ENCODE measurements at regions not wholly inside any gene's neighbourhood (a gene's known extent, or its start where the extent isn't known, plus 50 kb on each side); places are given as distances from the start of the nearest gene placed in this dataset.
"Not testable (repeated sequence)": the region's sequence is repeated elsewhere in the genome, so short reads cannot be mapped to it uniquely, and the experiment has no call there.

DNA sequence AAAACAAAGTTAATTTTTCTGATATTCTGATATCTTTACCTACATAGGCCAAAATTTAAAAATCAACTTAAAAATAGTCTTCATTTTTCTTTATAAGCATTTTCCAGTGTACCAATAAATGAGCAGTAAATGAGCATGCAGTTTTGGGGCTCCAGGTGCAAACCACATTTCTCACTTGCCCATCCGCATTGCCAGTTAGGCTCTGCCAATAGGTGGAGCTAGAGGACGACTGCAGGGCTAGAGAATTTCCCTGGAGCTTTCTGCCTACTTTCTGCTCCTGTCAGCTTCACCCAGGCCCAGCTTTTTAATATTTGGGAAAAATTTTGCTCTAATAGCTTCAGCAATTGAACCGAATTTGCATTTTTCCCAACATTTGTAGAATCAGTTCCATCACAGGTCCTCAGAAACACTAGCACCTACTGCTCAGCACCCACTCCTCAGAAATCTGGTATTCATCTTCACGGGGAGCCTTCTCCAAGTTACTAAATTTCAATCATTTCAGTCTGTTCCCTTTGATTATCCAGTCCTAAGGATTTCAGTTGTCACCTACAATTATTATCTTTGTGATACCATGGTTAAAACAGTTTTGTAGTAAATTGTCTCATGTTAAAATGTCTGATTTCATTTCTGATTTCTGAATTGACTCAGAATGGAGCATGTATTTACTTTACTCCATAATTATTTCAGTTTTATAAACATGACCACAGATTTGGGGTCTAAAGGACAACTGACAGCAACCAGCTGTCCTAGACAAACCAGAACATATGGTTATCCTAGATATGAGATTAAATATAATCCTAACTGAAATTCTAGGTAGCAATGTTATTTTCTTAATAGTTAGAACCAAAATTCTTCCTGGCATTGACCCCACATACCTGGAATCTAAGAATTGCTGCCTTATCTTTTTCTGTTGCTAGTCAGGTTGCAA, 104.6 kb upstream of the FAM174A start:
- no peak for TF ChIP-seq POLR2AphosphoS5 (IDR thresholded peaks at IDR 0.05; ENCODE audit: low read depth, low read length)
- no peak for TF ChIP-seq TAF1 (IDR thresholded peaks at IDR 0.05; ENCODE audit: borderline replicate concordance, low read depth, low read length)
- TF ChIP-seq POLR2A (IDR thresholded peaks at IDR 0.05; ENCODE audit: low read depth, low read length), result no peak
- DNase-seq (ENCODE audit: insufficient read length) (no peak), FAIRE-seq (peak; percentile 38)

GRCh38 chr5:100424787-100425186, 110.4 kb upstream of the FAM174A start:
- DNase-seq (ENCODE audit: insufficient read length) (no peak), FAIRE-seq (no peak)
- TF ChIP-seq POLR2AphosphoS5 (IDR thresholded peaks at IDR 0.05; ENCODE audit: low read depth, low read length) (no peak), POLR2A (IDR thresholded peaks at IDR 0.05; ENCODE audit: low read depth, low read length) (no peak), TAF1 (IDR thresholded peaks at IDR 0.05; ENCODE audit: borderline replicate concordance, low read depth, low read length) (no peak)

DNA sequence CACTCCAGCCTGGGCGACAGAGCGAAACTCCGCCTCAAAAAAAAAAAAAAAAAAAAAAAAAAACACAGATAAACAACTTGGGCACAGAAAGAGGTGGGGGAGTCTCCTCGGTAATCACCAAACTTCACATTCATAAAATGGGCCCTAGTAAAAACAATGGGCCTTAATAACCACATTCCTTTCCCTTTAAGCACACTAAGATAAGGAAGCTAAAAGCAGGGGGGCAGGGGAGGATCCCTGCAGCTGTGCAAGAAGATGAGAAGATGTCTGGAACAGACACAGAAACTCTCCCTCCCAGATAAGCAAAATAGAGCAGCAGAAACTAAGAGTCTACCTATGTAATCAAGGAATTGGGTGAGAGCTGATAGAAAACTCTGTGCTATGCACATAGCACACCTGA, 111.2 kb upstream of the FAM174A start:
- DNase-seq (ENCODE audit: insufficient read length) (no peak), FAIRE-seq (no peak)
- no peak for TF ChIP-seq TAF1 (IDR thresholded peaks at IDR 0.05; ENCODE audit: borderline replicate concordance, low read depth, low read length)
- TF ChIP-seq POLR2A (IDR thresholded peaks at IDR 0.05; ENCODE audit: low read depth, low read length), result no peak

- no peak for FAIRE-seq
- TF ChIP-seq TAF1 (IDR thresholded peaks at IDR 0.05; ENCODE audit: borderline replicate concordance, low read depth, low read length), result no peak
- no peak for TF ChIP-seq POLR2AphosphoS5 (IDR thresholded peaks at IDR 0.05; ENCODE audit: low read depth, low read length)
- TF ChIP-seq POLR2A (IDR thresholded peaks at IDR 0.05; ENCODE audit: low read depth, low read length), result no peak
- no peak for DNase-seq (ENCODE audit: insufficient read length)
Observed at GRCh38 chr5:100423330-100423729, 111.8 kb upstream of the FAM174A start.

DNA sequence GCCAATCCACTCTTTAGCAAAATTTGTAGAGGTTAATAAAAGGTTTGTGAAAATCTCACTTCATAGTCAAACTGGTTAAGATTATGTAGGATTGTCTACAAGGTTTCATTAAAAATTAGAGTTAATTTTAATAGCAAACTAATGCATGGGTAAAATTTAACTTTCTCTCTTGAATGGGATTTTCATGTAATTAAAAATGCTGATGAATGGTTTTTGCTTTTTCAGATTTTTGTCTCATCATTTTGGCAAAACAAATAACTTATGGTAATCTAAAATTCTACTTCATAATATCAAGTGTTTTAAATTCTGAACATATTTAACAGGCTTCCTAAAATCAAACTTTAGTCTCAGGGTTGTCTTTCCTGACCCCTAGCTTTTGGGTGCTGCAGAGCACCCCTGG, 113.8 kb upstream of the FAM174A start:
- no peak for FAIRE-seq
- TF ChIP-seq TAF1 (IDR thresholded peaks at IDR 0.05; ENCODE audit: borderline replicate concordance, low read depth, low read length) (no peak), POLR2A (IDR thresholded peaks at IDR 0.05; ENCODE audit: low read depth, low read length) (no peak), POLR2AphosphoS5 (IDR thresholded peaks at IDR 0.05; ENCODE audit: low read depth, low read length) (no peak)

GRCh38 chr5:100418231-100418630, 116.9 kb upstream of the FAM174A start:
- no peak for FAIRE-seq
- no peak for TF ChIP-seq POLR2AphosphoS5 (IDR thresholded peaks at IDR 0.05; ENCODE audit: low read depth, low read length)
- TF ChIP-seq TAF1 (IDR thresholded peaks at IDR 0.05; ENCODE audit: borderline replicate concordance, low read depth, low read length), result no peak
- no peak for TF ChIP-seq POLR2A (IDR thresholded peaks at IDR 0.05; ENCODE audit: low read depth, low read length)
- DNase-seq (ENCODE audit: insufficient read length), result no peak

More for the DNA sequence above, 113.8 kb upstream of the FAM174A start:
- DNase-seq (ENCODE audit: insufficient read length), result no peak

DNA sequence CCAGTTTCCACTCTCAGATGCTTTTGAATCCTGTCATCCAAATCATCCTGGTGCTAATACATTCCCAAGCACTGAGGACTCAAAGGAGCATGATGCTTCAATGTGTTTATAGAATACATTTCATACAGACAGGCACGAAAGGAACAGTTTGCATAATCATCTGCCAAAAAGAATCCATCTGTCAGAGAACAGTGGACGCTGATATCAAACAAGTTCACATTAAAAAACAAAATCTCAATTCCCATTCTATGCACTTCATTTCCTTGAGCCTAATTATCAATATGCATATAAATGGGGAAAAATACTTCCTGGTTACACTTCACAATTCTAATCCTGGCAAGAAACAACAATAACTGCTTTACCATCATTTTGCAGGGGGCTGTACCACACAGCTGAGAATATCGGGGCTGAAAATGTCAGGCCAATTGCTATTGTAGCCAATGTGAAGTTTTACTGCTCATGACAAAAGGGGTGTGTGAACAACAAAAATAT, 125.5 kb upstream of the FAM174A start:
- no peak for DNase-seq (ENCODE audit: insufficient read length)
- TF ChIP-seq TAF1 (IDR thresholded peaks at IDR 0.05; ENCODE audit: borderline replicate concordance, low read depth, low read length) (no peak), POLR2A (IDR thresholded peaks at IDR 0.05; ENCODE audit: low read depth, low read length) (no peak), POLR2AphosphoS5 (IDR thresholded peaks at IDR 0.05; ENCODE audit: low read depth, low read length) (no peak)
- FAIRE-seq, result no peak

DNA sequence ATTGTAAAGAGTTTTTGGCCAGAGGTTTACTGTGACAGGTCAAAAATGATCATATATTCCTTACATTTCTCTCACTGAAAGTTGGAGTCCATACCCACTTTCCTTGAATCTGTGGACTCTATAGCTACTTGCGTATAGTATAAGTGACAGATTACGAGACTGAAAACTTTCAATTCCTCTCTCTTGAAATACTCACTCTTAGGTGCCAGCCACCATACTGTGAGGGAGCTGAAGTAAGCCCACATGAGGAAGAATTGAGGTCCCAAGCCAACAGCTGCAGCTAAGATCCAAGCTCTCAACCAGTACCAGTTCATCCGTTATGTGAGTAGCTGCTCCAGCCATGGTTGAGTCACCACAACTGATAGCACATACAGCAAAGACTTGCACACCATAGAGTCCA, 128.1 kb upstream of the FAM174A start:
- DNase-seq (ENCODE audit: insufficient read length), result no peak
- TF ChIP-seq TAF1 (IDR thresholded peaks at IDR 0.05; ENCODE audit: borderline replicate concordance, low read depth, low read length), result no peak
- TF ChIP-seq POLR2AphosphoS5 (IDR thresholded peaks at IDR 0.05; ENCODE audit: low read depth, low read length), result no peak
- no peak for TF ChIP-seq POLR2A (IDR thresholded peaks at IDR 0.05; ENCODE audit: low read depth, low read length)
- FAIRE-seq, result no peak

DNA sequence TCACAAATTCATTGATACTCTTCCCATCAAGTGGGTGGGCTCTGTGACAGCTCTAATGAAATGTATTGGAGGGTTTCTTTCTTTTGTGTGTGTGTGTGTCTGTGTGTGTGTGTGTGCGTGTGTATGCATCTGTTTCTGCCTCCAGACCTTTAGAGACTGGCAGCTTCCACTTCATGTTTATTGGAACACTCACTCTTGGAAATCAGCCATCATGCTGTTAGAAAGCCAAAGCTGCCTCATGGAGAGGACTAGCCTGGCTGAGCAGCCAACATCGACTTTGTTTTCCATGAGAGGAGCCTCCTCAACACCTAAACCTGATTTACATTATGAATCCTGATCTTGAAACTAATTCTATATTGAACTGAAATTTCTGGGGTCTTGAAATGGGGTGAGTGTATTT, 128.5 kb upstream of the FAM174A start:
- DNase-seq (ENCODE audit: insufficient read length) (no peak), FAIRE-seq (peak; percentile 5)
- TF ChIP-seq POLR2AphosphoS5 (IDR thresholded peaks at IDR 0.05; ENCODE audit: low read depth, low read length), result no peak
- TF ChIP-seq POLR2A (IDR thresholded peaks at IDR 0.05; ENCODE audit: low read depth, low read length), result no peak
- TF ChIP-seq TAF1 (IDR thresholded peaks at IDR 0.05; ENCODE audit: borderline replicate concordance, low read depth, low read length), result no peak

- no peak for FAIRE-seq
- no peak for TF ChIP-seq TAF1 (IDR thresholded peaks at IDR 0.05; ENCODE audit: borderline replicate concordance, low read depth, low read length)
- TF ChIP-seq POLR2A (IDR thresholded peaks at IDR 0.05; ENCODE audit: low read depth, low read length), result no peak
- no peak for TF ChIP-seq POLR2AphosphoS5 (IDR thresholded peaks at IDR 0.05; ENCODE audit: low read depth, low read length)
- no peak for DNase-seq (ENCODE audit: insufficient read length)
Observed at GRCh38 chr5:100402071-100402470, 133.1 kb upstream of the FAM174A start.

- FAIRE-seq, result no peak
- no peak for TF ChIP-seq POLR2AphosphoS5 (IDR thresholded peaks at IDR 0.05; ENCODE audit: low read depth, low read length)
- TF ChIP-seq TAF1 (IDR thresholded peaks at IDR 0.05; ENCODE audit: borderline replicate concordance, low read depth, low read length), result no peak
Observed at GRCh38 chr5:100401149-100401548, 134.0 kb upstream of the FAM174A start.

GRCh38 chr5:100398815-100399214, 136.4 kb upstream of the FAM174A start:
- peak; percentile 5 for FAIRE-seq
- DNase-seq (ENCODE audit: insufficient read length), result not testable (repeated sequence)

More at GRCh38 chr5:100401149-100401548, 134.0 kb upstream of the FAM174A start:
- no peak for DNase-seq (ENCODE audit: insufficient read length)

DNA sequence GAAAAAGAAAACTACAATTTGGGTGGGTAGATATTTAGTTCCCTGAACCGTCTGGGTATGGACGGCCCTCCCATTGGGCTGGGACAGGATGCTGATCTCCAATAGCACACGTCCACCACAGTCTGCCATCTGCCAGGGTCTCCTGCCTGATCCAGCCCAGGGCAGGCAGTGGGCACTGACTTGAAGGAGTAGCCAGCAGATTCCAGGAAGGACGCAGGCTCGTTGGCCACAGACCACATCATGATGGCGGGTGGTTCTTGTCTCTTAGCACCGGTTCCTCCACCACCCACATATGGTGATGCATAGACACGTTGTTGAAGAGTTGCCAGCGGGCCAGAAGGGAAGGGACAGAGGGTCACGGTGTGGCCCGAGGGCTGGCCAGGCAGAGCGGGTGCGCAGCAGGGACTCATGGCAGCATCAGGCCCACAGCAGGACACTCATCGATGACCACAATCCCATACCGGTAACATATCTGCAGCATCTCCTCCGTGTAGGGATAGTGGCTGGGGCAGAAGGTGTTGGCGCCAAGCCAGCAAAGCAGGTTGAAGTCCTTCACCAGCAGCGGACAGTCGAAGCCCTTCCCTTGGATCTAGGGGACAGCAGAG, 155.8 kb upstream of the FAM174A start:
- DNase-seq (ENCODE audit: insufficient read length), result peak; percentile 0
- not testable (repeated sequence) for FAIRE-seq

GRCh38 chr5:100364757-100365478, 170.3 kb upstream of the FAM174A start:
- DNase-seq (ENCODE audit: insufficient read length); FAIRE-seq: not testable (repeated sequence)

DNA sequence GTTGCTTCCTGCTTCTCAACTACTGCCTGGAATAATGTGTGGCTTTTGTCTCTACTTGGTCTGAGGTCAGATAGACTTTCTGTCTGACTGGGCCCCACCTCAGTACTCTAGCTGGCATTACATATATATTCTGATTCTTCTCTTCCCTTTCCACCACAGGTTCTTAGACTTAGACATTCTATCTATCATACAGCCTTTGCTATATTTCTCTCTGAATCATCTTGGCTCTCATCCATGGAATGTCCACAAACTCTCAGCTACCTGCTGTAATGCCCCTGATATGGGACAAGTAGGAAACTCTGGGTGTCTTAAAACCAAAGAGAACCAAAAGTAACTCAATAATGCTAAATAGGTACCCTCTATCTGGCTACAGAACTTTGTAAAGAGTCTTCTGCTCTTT, 170.8 kb upstream of the FAM174A start:
- not testable (repeated sequence) for FAIRE-seq; DNase-seq (ENCODE audit: insufficient read length)

DNA sequence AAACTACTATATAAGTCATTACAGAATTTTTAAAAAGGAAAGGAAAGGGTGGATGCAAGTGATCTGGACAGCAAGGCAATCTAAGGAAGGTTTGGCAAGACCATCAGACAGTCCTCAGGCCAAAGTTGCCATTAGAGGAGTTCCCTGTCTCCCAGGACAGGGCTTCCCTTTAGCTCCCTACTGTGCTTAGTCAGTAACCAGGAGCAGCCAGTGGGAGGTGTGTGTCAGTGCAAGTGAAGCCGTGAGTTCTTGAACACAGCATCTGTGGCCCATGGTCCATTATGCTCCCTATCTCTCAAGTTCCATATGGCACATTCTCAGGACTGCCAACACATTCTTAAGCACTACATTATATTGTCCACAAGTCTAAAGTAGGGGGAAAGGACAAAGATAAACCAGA, 175.2 kb upstream of the FAM174A start:
- FAIRE-seq, result peak; percentile 44
- DNase-seq (ENCODE audit: insufficient read length), result not testable (repeated sequence)
